Activated naive CD4-positive, alpha-beta T cell treated with anti-CD3 and anti-CD28 coated beads, Interleukin-2, amount 50 U/mL, for 72 hours (primary cell): ENCODE measurements at regions not wholly inside any gene's neighbourhood (a gene's known extent, or its start where the extent isn't known, plus 50 kb on each side); places are given as distances from the start of the nearest gene placed in this dataset.
"Not testable (repeated sequence)": the region's sequence is repeated elsewhere in the genome, so short reads cannot be mapped to it uniquely, and the experiment has no call there.

Experiments
- ATAC-seq, 2 donors: fragments of 150-1000 bp; cut with Tn5 transposase; 2 replicates each; pipeline ENCODE4 v1.10.0; 2021; ENCODE audit warnings: mild to moderate bottlenecking in 2 of 2, moderate library complexity in 2 of 2
- DNase-seq, 2 donors: peaks; one replicate each; pipeline ENCODE4 v3.0.0; 2021 to 2022; ENCODE audit warnings: low spot score in 2 of 2
- H3K27ac Mint-ChIP-seq, 2 donors: one replicate each; pipeline ENCODE4 v1.8.0; 2022; ENCODE audit warnings: mild to moderate bottlenecking in 2 of 2, mixed read lengths in 2 of 2
- H3K36me3 Mint-ChIP-seq, 2 donors: one replicate each; pipeline ENCODE4 v1.8.0; 2022; ENCODE audit warnings: mixed read lengths in 2 of 2
- H3K9me3 Mint-ChIP-seq, 2 donors: one replicate each; pipeline ENCODE4 v1.8.0; 2022; ENCODE audit warnings: mixed read lengths in 2 of 2

DNA sequence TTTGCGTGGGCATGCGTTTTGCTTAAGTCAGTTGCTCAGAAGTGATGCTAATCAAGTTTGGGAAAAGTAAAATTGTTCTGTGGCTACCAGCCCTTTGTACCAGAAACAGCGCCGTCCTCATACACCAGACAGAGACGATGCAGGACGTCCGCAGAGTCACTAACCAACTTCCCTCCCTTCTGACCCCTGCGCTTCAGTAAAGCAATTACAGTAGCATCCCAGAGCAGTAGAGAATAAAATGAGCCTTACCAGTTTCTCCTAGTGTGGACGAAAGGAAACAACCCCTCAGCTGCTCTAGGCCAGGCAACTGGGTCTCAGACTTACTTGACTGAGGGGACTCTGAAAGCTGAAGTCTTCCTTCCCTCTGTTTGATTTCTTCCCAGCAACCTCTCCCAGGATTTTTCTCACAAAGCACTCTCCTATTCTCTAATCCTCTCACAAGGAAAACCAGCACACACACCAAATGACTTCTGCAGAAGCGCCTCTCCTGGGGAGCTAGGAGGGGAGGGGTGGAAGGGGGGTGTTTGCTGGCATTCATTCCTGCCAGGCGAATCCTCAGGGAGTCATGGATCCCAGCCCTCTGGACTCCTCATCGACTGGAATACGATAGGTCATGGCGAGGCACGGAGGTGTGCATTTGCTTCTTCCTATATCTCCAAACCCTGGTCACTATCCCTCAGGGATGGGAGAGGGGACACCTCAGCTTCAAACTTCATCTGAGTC lies 56.0 kb upstream of the MID1 start:
- DNase-seq (no peak), ATAC-seq (no peak)
- H3K9me3 Mint-ChIP-seq: no peaks in the 10 kb centered on the region
- no peaks in the 10 kb centered on the region for H3K36me3 Mint-ChIP-seq
- H3K27ac Mint-ChIP-seq: no peak overlapping the region

DNA sequence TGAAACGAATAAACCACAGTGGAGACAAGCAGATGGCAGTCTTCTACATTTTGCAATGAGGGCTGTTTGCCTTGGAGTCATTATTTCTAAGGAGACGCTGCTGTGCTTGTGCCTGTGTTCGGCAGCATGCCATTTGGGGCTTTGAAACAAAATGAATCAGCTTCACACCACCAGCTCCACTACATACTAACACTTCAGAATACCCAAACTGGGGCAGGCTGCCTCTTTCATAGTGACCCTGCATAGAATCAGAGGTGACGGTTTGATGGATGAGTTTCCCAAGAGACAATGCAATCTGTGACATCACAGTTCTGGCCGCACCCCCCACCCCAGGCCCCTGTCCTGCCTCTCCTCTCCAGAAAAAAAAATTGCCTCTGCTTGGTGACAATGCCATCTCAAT lies 57.1 kb upstream of the MID1 start:
- no peak for DNase-seq
- ATAC-seq: no peak
- no peak overlapping the region for H3K27ac Mint-ChIP-seq

DNA sequence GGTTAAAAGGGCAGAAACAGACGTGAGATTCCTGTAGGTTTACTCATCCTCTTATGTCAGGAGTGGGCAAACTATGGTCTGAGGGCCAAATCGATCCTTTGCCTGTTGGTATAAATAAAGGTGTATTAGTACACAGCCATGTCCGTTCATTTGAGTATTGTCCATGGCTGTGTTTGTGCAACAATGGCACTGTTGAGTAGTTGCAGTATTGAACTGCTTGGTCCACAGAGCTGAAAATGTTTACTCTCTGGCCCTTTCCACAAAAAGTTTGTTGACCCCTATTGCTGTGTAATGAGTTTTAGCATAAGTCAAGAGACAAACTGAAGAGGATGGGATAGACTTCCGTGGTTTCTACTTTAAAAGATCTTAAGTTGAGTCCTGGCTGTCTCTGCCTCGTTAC lies 59.0 kb upstream of the MID1 start:
- Mint-ChIP-seq H3K36me3 (no peaks in the 10 kb centered on the region), H3K27ac (no peak overlapping the region), H3K9me3 (no peaks in the 10 kb centered on the region)
- no peak for DNase-seq
- no peak for ATAC-seq

More for the DNA sequence above, 57.1 kb upstream of the MID1 start:
- H3K9me3 Mint-ChIP-seq: no peaks in the 10 kb centered on the region
- H3K36me3 Mint-ChIP-seq: no peaks in the 10 kb centered on the region

DNA sequence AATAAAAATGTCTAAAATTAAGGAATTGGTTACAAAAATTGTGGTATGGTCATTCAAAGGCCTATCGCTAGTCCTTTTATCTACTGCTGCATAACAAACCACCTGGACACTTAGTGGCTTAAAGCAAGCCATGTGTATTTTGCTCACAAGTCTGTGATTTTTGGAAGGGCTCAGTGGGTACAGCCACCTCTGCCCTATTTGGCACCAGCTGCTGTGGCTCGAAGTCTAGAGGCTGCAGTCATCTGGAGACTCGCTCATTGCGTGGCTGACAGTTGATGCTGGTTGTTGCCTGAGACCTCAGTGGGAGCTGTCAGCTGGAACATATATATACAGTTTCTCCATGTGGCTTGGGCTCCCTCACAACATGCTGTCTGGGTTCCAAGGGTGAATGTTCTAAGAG lies 60.8 kb upstream of the MID1 start:
- no peak for ATAC-seq
- DNase-seq: no peak
- H3K27ac Mint-ChIP-seq: no peak overlapping the region
- no peaks in the 10 kb centered on the region for H3K9me3 Mint-ChIP-seq
- no peaks in the 10 kb centered on the region for H3K36me3 Mint-ChIP-seq

DNA sequence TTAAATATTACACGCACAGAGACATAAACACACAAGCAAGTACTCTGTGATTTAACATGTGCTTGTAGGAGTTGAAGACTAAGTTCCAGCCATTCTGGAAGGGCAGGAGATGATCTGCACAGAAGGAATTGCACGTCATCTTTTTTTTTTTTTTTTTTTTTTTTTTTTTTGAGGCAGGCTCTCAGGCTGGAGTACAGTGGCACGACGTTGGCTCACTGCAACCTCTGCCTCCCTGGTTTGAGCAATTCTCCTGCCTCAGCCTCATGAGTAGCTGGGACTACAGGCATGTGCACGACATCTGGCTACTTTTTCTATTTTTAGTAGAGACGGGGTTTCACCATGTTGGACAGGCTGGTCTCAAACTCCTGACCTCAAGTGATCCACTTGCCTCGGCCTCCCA lies 63.2 kb upstream of the MID1 start:
- H3K27ac Mint-ChIP-seq, DNase-seq, H3K36me3 Mint-ChIP-seq, H3K9me3 Mint-ChIP-seq, ATAC-seq: not testable (repeated sequence)

DNA sequence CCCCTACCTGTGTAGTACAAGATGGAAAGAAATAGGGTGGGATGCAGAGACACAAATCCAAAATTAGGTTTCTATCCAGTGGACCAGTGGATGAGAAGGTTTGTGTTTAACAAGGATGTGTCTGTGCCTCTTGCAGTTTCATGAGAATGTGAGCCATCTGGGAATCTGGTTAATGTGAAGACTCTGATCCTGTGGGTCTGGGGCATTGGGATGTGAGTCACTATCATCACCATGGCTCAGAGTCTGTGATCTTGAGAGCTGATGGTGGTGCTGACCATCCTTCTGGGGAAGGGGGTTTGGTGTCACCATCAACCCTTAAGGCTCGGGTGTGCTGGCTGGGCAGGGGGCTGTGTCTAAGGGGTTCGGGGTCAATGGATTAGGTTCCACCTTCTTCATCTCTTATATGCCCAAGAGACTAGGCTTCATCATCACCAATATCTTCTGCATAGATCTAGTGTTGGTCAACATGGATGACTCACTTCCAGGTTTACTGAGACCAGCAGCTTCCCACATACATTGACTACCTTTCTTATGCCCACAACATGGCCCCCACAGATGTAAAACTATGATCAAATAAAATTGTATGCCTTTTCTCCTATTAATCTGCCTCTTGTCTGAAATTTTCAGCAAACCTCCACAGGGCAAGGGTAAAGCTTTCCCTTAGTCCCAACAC lies 65.7 kb upstream of the MID1 start:
- no peaks in the 10 kb centered on the region for H3K36me3 Mint-ChIP-seq
- ATAC-seq (no peak), DNase-seq (no peak)
- H3K9me3 Mint-ChIP-seq: no peaks in the 10 kb centered on the region
- no peak overlapping the region for H3K27ac Mint-ChIP-seq

DNA sequence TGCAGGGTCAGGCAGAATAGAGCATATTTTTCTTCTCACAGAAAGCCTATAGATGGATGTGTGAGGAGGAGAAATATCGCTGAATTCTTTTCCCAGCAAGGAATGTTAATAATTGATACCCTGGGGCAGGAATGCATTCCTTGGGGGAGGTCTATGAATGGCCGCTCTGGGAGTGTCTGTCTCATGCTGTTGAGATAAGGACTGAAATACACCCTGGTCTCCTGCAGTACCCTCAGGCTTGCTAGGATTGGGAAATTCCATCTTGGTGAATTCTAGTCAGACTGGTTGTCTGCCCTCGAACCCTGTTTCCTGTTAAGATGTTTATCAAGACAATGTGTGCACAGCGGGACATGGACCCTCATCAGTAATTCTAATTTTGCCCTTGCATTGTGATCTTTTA lies 71.4 kb upstream of the MID1 start:
- not testable (repeated sequence) for H3K27ac Mint-ChIP-seq, ATAC-seq, DNase-seq

DNA sequence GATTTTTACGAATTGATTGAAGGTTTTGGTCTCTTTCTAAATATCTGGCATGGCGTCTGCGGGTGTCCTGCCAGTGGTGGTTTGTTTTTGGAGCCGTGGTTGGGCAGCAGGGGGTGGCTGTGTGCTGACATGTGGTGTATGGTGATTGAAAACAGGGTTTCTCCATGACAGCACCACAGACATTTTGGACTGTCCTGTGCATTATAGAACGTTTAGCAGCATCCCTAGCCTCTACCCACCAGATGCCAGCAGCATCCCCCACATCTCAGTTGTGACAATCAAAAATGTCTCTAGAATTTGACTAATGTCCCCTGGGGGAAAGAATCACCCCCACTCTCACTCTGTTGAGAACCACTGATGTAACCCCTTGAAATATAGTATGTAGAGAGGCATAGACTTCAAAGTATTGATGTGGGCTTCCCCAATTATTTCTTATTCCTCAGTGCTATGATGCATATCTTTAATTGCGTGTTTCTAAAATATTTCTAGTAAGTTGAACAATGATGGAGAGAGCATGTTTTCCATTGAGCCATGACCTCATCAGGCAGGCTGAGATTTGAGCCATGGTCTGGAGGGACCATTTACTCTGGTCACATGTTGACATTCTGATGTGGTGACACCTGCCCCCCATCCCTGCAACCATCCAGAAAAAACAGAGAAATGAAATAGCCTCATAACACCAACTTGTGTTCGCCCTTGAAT lies 77.4 kb upstream of the MID1 start:
- DNase-seq (no peak), ATAC-seq (no peak)
- H3K9me3 Mint-ChIP-seq: no peaks in the 10 kb centered on the region
- H3K27ac Mint-ChIP-seq: no peak overlapping the region
- H3K36me3 Mint-ChIP-seq: no peaks in the 10 kb centered on the region

More for the DNA sequence above, 71.4 kb upstream of the MID1 start:
- H3K9me3 Mint-ChIP-seq, H3K36me3 Mint-ChIP-seq: not testable (repeated sequence)

DNA sequence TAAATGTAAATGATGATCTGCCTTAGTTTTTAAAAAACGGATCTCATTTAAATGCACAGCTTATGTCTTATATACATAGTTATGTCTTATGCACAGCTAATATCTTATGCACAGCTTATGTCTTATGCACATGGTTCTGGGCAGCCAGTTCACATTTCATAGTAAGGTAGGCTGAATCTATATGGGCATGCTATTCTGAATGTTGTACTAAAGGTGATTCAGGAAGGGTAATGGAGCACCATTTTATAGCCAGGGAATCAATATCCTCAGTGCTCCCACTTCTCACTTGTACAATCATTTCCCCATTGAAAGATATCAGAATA lies 77.9 kb upstream of the MID1 start:
- no peak for ATAC-seq
- no peak for DNase-seq
- Mint-ChIP-seq H3K27ac (no peak overlapping the region), H3K9me3 (no peaks in the 10 kb centered on the region), H3K36me3 (no peaks in the 10 kb centered on the region)

DNA sequence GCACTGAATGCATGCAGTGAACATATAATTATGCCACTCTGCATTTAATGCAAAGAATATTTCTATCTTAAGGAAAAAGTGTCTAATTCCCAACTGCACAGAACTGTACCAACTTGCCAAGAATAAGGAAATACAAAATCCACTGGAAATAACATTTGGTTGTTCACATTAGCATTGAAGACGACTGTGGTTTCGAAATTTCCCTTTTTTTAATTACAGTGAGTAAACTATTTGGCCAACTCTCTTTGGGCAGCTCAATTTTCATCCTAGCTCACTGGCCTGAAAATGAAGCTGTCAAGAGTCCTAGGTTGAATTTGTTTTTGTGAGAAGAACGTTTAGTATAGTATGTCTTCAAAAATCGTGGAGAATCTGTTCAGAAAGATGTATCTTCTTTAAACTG lies 81.6 kb upstream of the MID1 start:
- ATAC-seq (no peak), DNase-seq (no peak)
- no peaks in the 10 kb centered on the region for H3K36me3 Mint-ChIP-seq
- H3K27ac Mint-ChIP-seq: no peak overlapping the region
- H3K9me3 Mint-ChIP-seq: no peaks in the 10 kb centered on the region

DNA sequence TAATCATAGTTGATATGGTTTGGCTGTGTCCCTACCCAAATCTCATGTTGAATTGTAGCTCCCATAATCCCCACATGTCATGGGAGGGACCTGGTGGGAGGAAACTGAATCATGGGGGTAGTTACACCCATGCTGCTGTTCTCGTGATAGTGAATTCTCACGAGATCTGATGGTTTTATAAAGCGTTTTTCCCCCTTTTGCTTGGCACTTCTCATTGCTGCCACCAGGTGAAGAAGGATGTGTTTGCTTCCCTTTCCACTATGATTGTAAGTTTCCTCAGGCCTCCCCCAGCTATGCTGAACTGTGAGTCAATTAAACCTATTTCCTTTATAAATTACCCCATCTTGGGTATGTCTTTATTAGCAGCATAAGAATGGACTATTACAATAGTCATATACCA lies 86.0 kb upstream of the MID1 start:
- DNase-seq, H3K36me3 Mint-ChIP-seq, ATAC-seq, H3K27ac Mint-ChIP-seq, H3K9me3 Mint-ChIP-seq: not testable (repeated sequence)

DNA sequence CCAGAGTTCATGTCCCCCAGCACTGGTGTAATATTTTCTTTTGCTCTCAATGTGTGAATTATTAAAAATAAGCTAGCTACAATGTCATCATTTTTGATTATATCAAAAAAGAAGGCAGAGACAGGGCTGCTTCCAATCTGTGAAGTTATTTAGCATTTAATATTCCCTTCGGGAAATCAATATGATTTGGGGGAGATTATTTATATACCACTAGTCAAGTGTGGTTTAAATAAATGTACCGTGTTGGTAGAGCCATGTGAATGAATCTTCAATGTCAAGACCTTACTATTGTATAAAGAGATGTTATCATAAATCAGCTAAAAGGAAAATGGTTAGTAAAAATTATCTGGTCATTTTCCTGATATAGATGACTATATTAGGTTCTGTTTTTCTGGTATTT lies 87.4 kb upstream of the MID1 start:
- no peak for ATAC-seq
- no peaks in the 10 kb centered on the region for H3K36me3 Mint-ChIP-seq
- DNase-seq: no peak
- H3K9me3 Mint-ChIP-seq: no peaks in the 10 kb centered on the region
- no peak overlapping the region for H3K27ac Mint-ChIP-seq

DNA sequence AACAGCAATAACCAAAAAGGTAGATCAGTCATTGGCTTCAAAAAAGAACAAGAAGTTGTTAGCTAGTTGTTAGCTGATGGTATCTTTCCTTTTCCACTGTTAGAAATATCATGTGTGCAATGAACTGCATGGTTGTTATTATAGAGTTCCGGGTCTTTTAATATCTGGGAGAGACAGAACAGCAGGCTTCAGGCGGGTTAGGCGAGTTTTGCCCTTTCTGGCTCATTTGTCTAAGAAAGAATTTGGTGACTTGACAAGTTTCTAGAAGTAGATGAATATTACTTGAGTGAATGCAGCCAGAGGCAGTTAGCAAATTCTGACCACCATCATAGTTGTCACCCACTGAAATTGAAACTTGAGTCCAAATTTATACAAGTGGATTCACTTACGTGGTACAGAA lies 88.9 kb upstream of the MID1 start:
- DNase-seq (no peak), ATAC-seq (no peak)
- Mint-ChIP-seq H3K36me3 (no peaks in the 10 kb centered on the region), H3K9me3 (no peaks in the 10 kb centered on the region), H3K27ac (no peak overlapping the region)

DNA sequence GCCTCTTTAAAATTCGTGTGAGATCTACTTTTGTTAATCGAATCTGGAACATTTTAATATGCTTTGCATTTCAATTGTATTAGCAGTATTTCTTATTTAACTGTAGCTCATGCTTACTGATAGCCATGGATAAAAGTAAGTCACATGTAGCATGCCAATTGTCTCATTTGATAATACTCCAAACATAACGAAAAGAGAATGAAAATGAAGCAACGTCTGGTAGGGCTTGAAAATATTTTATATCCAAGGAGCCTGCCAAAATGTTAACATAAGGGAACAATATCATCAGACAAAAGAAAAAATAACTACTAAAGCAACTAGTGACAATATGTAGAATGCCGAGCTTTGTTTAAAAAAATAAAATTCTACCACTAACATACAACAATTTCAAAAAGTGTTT lies 94.1 kb upstream of the MID1 start:
- DNase-seq (no peak), ATAC-seq (no peak)
- Mint-ChIP-seq H3K27ac (no peak overlapping the region), H3K36me3 (no peaks in the 10 kb centered on the region), H3K9me3 (no peaks in the 10 kb centered on the region)

DNA sequence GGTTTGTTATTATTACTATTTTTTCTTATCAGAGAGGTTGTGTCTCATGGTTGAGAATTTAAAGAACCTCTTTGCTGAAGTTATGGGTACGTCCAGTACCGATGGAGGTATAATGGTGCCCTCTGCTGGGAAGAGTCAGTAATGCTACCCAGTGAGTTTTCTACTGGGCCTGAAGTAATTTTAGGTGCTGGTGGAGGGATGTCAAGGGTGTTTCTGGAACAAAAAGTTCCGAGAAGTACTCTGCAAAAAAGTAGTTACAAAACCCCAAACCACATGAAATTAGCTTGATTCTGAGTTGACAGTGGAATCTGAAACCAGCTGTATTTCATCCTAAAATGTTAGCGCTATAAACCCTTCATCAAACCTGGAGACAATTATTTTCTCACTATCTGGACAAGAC lies 102.5 kb upstream of the MID1 start:
- no peaks in the 10 kb centered on the region for H3K36me3 Mint-ChIP-seq
- DNase-seq: peak in 1 of 2 donors; percentile 36
- H3K9me3 Mint-ChIP-seq: no peaks in the 10 kb centered on the region
- H3K27ac Mint-ChIP-seq: no peak overlapping the region
- no peak for ATAC-seq

DNA sequence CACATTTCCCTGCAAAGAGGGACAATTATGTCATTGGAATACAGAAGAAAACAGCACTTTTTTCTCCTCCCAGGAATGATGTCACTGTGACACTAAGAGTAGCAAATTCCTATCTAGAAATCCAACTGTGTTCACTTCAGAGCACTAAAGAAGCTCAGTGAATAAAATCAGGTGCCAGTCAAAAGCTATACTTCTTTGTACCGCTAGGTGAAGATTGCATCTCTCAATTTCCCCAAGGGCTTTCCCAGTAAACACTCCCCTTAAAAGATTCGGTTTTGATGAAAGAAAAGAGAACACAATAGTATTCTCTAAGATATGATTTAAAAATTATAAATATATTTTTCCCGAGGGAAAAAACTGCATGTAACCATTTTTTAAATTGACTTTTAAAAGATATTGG lies 104.7 kb upstream of the MID1 start:
- Mint-ChIP-seq H3K27ac (no peak overlapping the region), H3K9me3 (no peaks in the 10 kb centered on the region), H3K36me3 (no peaks in the 10 kb centered on the region)
- ATAC-seq (no peak), DNase-seq (no peak)

DNA sequence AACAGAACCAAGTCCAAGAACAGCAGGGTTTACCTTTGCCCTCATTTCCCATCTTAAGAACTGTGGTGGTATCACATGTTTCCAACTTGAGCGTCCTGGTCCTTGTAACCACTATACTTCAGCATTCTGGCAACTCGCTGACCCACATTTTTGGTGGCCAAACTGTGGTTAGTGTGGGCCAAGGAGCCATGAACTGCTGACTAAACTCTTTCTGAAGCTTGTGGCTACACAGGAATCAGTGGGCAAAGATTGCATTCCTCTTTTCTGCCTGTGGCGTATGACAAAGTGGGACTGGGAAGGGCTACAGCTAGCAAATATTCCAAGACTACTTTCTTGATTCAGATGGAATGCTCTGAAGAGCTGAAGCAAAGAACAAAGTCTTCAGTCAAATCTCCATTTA lies 106.3 kb upstream of the MID1 start:
- ATAC-seq (no peak), DNase-seq (no peak)

More for the DNA sequence above, 106.3 kb upstream of the MID1 start:
- H3K27ac Mint-ChIP-seq: no peak overlapping the region
- no peaks in the 10 kb centered on the region for H3K36me3 Mint-ChIP-seq
- H3K9me3 Mint-ChIP-seq: no peaks in the 10 kb centered on the region
